Caco-2 (cell line): ENCODE measurements at regions not wholly inside any gene's neighbourhood (a gene's known extent, or its start where the extent isn't known, plus 50 kb on each side); places are given as distances from the start of the nearest gene placed in this dataset.

ENCODE experiments used
- BruUV-seq: library from RNA; stranded (reverse); fragments of 400-500 nt; replicated peaks from 2 replicates; lab custom pipeline; 2021; lab: Mats Ljungman, UMichigan
- CTCF ChIA-PET: fragments of 300-600 bp; sonication (Branson Sonifier 250); formaldehyde crosslinking; loops from one replicate; lab custom pipeline; 2022; ENCODE audit warnings: antibody characterized with exemption; lab: Charles Lee
- POLR2A ChIA-PET: fragments of 300-600 bp; sonication (Branson Sonifier 250); formaldehyde crosslinking; loops from one replicate; lab custom pipeline; 2022; ENCODE audit warnings: antibody characterized with exemption; lab: Charles Lee
- DNase-seq, 2 experiments: peaks; one replicate each; pipeline versions ENCODE4 v3.0.0 to v3.0.0-alpha.2; 2020 to 2022
- H3K27me3 ChIP-seq: replicated peaks from 2 replicates; pipeline ENCODE4 v1.6.0; 2011; ENCODE audit warnings: low read length; ENCODE audit not compliant: control insufficient read depth, insufficient read depth
- H3K36me3 ChIP-seq: 2 replicates; pipeline ENCODE4 v1.5.1; 2011; ENCODE audit warnings: low read length; ENCODE audit not compliant: control insufficient read depth, insufficient read depth
- H3K4me1 ChIP-seq: fragments of 250-450 bp; sonication (Bioruptor Pico); 2 replicates; pipeline ENCODE4 v1.5.1; 2020; ENCODE audit warnings: mild to moderate bottlenecking
- H3K4me3 ChIP-seq: 2 replicates; pipeline ENCODE4 v1.5.1; 2011; ENCODE audit warnings: low read depth, mild to moderate bottlenecking, control low read depth, low read length
- H3K9me3 ChIP-seq: fragments of 250-450 bp; sonication (Bioruptor Pico); 2 replicates; pipeline ENCODE4 v1.5.1; 2020; ENCODE audit warnings: mild to moderate bottlenecking, moderate library complexity
- H3K27ac Mint-ChIP-seq: one replicate; pipeline ENCODE4 v1.8.0; 2022; ENCODE audit warnings: mixed read lengths; ENCODE audit not compliant: unreplicated experiment
- H3K27me3 Mint-ChIP-seq: one replicate; pipeline ENCODE4 v1.8.0; 2022; ENCODE audit warnings: mixed read lengths; ENCODE audit not compliant: insufficient read depth, unreplicated experiment
- H3K36me3 Mint-ChIP-seq: one replicate; pipeline ENCODE4 v1.8.0; 2022; ENCODE audit warnings: mild to moderate bottlenecking, mixed read lengths; ENCODE audit not compliant: insufficient read depth, unreplicated experiment
- H3K4me1 Mint-ChIP-seq: one replicate; pipeline ENCODE4 v1.8.0; 2022; ENCODE audit warnings: low read depth, mixed read lengths; ENCODE audit not compliant: unreplicated experiment
- H3K4me3 Mint-ChIP-seq: one replicate; pipeline ENCODE4 v1.8.0; 2022; ENCODE audit warnings: mild to moderate bottlenecking, moderate library complexity, mixed read lengths; ENCODE audit not compliant: unreplicated experiment
- H3K9me3 Mint-ChIP-seq: one replicate; pipeline ENCODE4 v1.8.0; 2022; ENCODE audit warnings: mixed read lengths; ENCODE audit not compliant: unreplicated experiment
- CTCF ChIP-seq, 2 experiments: fragments of 200-600 bp in 1 of 2; IDR thresholded peaks; 1 replicate in 1 of 2; 2 replicates in 1 of 2; pipeline versions ENCODE4 v1.5.1 to v1.8.0; 2011 to 2022; ENCODE audit warnings: antibody characterized with exemption in 1 of 2, control low read depth in 1 of 2, inconsistent platforms in 1 of 2, low read depth in 1 of 2, low read length in 1 of 2, mild to moderate bottlenecking in 1 of 2, moderate library complexity in 1 of 2; ENCODE audit not compliant: insufficient read depth in 1 of 2, severe bottlenecking in 1 of 2, unreplicated experiment in 1 of 2
- intact Hi-C: fragments of 100-400 bp; cut with micrococcal nuclease; formaldehyde crosslinking; loops from one replicate; pipeline ENCODE4 v1.10.0; 2022; ENCODE audit not compliant: unreplicated experiment

GRCh38 chr16:65274566-65274965, 152.7 kb upstream of the CDH11 start:
- H3K9me3 ChIP-seq: no peaks in the 10 kb centered on the region
- H3K4me3 ChIP-seq: no peak overlapping the region
- H3K4me1 ChIP-seq: no peaks in the 10 kb centered on the region
- no peaks in the 10 kb centered on the region for H3K4me1 Mint-ChIP-seq
- BruUV-seq: no TSS peak
- no peaks in the 10 kb centered on the region for H3K36me3 Mint-ChIP-seq
- H3K27me3 Mint-ChIP-seq: no peaks in the 10 kb centered on the region
- H3K27me3 ChIP-seq: no peaks in the 10 kb centered on the region
- CTCF ChIA-PET: no interaction called here
- intact Hi-C loops: no loop called here
- H3K36me3 ChIP-seq: no peaks in the 10 kb centered on the region
- no peak overlapping the region for H3K27ac Mint-ChIP-seq
- no peak for DNase-seq
- H3K4me3 Mint-ChIP-seq: no peak overlapping the region
- no peak for TF ChIP-seq CTCF (IDR thresholded peaks at IDR 0.05; ENCODE audit: insufficient read depth in 1 of 2, low read depth in 1 of 2, low read length in 1 of 2, severe bottlenecking in 1 of 2, unreplicated experiment in 1 of 2)
- POLR2A ChIA-PET: no interaction called here
- H3K9me3 Mint-ChIP-seq: no peaks in the 10 kb centered on the region

GRCh38 chr16:65272699-65273414, 151.0 kb upstream of the CDH11 start:
- H3K4me1 ChIP-seq: no peaks in the 10 kb centered on the region
- no peaks in the 10 kb centered on the region for H3K27me3 ChIP-seq
- H3K9me3 ChIP-seq: no peaks in the 10 kb centered on the region
- intact Hi-C loops: no loop called here
- H3K4me3 ChIP-seq: no peak overlapping the region
- no peak for DNase-seq
- no peaks in the 10 kb centered on the region for H3K36me3 ChIP-seq
- no peaks in the 10 kb centered on the region for H3K27me3 Mint-ChIP-seq
- H3K4me3 Mint-ChIP-seq: no peak overlapping the region
- no peak for TF ChIP-seq CTCF (IDR thresholded peaks at IDR 0.05; ENCODE audit: insufficient read depth in 1 of 2, low read depth in 1 of 2, low read length in 1 of 2, severe bottlenecking in 1 of 2, unreplicated experiment in 1 of 2)
- H3K36me3 Mint-ChIP-seq: no peaks in the 10 kb centered on the region
- CTCF ChIA-PET: no interaction called here
- BruUV-seq: no TSS peak
- POLR2A ChIA-PET: no interaction called here
- H3K4me1 Mint-ChIP-seq: no peaks in the 10 kb centered on the region
- H3K9me3 Mint-ChIP-seq: no peaks in the 10 kb centered on the region
- no peak overlapping the region for H3K27ac Mint-ChIP-seq

- Histone ChIP-seq H3K36me3 (no peaks in the 10 kb centered on the region), H3K27me3 (no peaks in the 10 kb centered on the region), H3K4me1 (no peaks in the 10 kb centered on the region), H3K4me3 (no peak overlapping the region), H3K9me3 (no peaks in the 10 kb centered on the region)
- Mint-ChIP-seq H3K4me3 (no peak overlapping the region), H3K9me3 (no peaks in the 10 kb centered on the region), H3K27ac (no peak overlapping the region), H3K4me1 (no peaks in the 10 kb centered on the region), H3K27me3 (no peaks in the 10 kb centered on the region), H3K36me3 (no peaks in the 10 kb centered on the region)
- intact Hi-C loops: no loop called here
- ChIA-PET CTCF (no interaction called here), POLR2A (no interaction called here)
- TF ChIP-seq CTCF (IDR thresholded peaks at IDR 0.05; ENCODE audit: insufficient read depth in 1 of 2, low read depth in 1 of 2, low read length in 1 of 2, severe bottlenecking in 1 of 2, unreplicated experiment in 1 of 2): no peak
- no TSS peak for BruUV-seq
- no peak for DNase-seq
These were observed 150.1 kb upstream of the CDH11 start for GRCh38 chr16:65271996-65272395.
